Testis (tissue), 2 donors: ENCODE measurements at regions not wholly inside any gene's neighbourhood (a gene's known extent, or its start where the extent isn't known, plus 50 kb on each side); places are given as distances from the start of the nearest gene placed in this dataset.

Source experiments
- POLR2A ChIP-seq: fragments of 450-650 bp; IDR thresholded peaks from one replicate; pipeline ENCODE4 v1.6.1; 2017; ENCODE audit warnings: antibody characterized with exemption, mild to moderate bottlenecking, moderate library complexity
- TF ChIP-seq, protein P1 (sequence below), 3 experiments: fragments of 450-650 bp in 2 of 3; fragments of 200-600 bp in 1 of 3; sonication (generic) in 1 of 3; IDR thresholded peaks; one replicate each; pipeline ENCODE4 v1.5.1; 2016 to 2019; ENCODE audit warnings: antibody characterized with exemption in 3 of 3, mild to moderate bottlenecking in 2 of 3, moderate library complexity in 1 of 3

DNA sequence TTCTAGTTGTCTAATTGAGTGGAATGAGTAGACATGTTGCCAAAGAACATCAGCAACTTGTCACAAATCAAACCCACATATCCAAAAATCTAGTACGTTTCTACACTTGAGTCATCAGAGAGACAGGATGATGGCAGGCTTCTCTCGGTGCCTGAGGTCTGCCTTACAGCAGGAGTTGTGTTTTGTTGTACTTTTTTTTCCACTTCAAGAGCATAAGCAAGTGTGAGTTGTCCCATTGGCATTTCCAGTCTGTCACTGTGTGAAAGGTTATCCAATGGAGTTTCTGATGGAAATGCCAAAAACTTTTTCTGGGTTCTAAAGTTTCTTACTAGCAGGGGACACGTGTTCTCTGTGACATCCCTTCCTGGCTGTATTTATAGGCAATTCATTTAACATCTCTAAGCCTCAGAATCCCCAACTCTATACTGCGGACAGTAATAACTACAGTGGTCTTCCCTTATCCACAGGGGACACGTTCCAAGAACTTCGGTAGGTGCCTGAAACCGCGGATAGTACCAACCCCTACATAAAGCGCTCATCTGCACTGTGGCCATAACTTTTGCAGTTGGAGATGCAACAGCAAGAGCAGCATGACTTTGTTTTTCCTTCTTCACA lies 246.5 kb downstream of the SYK start:
- TF ChIP-seq POLR2A = no peak
- TF ChIP-seq, protein P1, sequence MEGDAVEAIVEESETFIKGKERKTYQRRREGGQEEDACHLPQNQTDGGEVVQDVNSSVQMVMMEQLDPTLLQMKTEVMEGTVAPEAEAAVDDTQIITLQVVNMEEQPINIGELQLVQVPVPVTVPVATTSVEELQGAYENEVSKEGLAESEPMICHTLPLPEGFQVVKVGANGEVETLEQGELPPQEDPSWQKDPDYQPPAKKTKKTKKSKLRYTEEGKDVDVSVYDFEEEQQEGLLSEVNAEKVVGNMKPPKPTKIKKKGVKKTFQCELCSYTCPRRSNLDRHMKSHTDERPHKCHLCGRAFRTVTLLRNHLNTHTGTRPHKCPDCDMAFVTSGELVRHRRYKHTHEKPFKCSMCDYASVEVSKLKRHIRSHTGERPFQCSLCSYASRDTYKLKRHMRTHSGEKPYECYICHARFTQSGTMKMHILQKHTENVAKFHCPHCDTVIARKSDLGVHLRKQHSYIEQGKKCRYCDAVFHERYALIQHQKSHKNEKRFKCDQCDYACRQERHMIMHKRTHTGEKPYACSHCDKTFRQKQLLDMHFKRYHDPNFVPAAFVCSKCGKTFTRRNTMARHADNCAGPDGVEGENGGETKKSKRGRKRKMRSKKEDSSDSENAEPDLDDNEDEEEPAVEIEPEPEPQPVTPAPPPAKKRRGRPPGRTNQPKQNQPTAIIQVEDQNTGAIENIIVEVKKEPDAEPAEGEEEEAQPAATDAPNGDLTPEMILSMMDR (IDR thresholded peaks at IDR 0.05) = no peak
